Heart left ventricle (tissue), 13 donors: ENCODE measurements at regions not wholly inside any gene's neighbourhood (a gene's known extent, or its start where the extent isn't known, plus 50 kb on each side); places are given as distances from the start of the nearest gene placed in this dataset.

Experiments used
- POLR2A ChIP-seq, 2 donors: fragments of 450-650 bp; IDR thresholded peaks; one replicate each; pipeline ENCODE4 v1.6.1; 2017; ENCODE audit warnings: antibody characterized with exemption in 2 of 2, mild to moderate bottlenecking in 2 of 2, moderate library complexity in 2 of 2
- TF ChIP-seq, protein P1 (sequence below), 12 donors: fragments of 200-600 bp; sonication (generic) in 4 of 12; IDR thresholded peaks; one replicate each; pipeline versions ENCODE4 v1.5.0 to v1.8.0; 2018 to 2022; ENCODE audit warnings: antibody characterized with exemption in 12 of 12, mild to moderate bottlenecking in 5 of 12
- donor health status: ischemic (EF 13 %, LVEDD 7.1; RV severe dilation, severe dysfunction).
- donor health status: DM: no; HTN: yes; CAD: no.
- donor health status: DM: no; HTN: no; CAD: no.
- donor health status: ischemic (EF 25% LVEDD 6.9; RV normal size, moderate dysfunction).
- donor health status: ischemic (EF 25% LVEDD 5.7; RV mildly dilated, moderate dysfunction).
- donor health status: ischemic (EF 35%, LVEDD 5.7; RV mildly dilated, moderate dysfunction).
- donor health status: nonischemic (EF 11% LVEDD 7.7; RV severe dilation, severe dysfunction).
- donor health status: DM: yes; HTN: yes; CAD: no.
- donor health status: PGD.
- donor health status: ischemic (EF 29% LVEDD 5.4; RV normal size, mild dysfunction).
- donor health status: nonischemic (EF 23%, LVEDD 6.1; RV moderate dilation, normal function).

- no peak for TF ChIP-seq POLR2A (IDR thresholded peaks at IDR 0.05)
- TF ChIP-seq, protein P1, sequence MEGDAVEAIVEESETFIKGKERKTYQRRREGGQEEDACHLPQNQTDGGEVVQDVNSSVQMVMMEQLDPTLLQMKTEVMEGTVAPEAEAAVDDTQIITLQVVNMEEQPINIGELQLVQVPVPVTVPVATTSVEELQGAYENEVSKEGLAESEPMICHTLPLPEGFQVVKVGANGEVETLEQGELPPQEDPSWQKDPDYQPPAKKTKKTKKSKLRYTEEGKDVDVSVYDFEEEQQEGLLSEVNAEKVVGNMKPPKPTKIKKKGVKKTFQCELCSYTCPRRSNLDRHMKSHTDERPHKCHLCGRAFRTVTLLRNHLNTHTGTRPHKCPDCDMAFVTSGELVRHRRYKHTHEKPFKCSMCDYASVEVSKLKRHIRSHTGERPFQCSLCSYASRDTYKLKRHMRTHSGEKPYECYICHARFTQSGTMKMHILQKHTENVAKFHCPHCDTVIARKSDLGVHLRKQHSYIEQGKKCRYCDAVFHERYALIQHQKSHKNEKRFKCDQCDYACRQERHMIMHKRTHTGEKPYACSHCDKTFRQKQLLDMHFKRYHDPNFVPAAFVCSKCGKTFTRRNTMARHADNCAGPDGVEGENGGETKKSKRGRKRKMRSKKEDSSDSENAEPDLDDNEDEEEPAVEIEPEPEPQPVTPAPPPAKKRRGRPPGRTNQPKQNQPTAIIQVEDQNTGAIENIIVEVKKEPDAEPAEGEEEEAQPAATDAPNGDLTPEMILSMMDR (IDR thresholded peaks at IDR 0.05) = no peak
Measured at GRCh38 chr2:52861596-52861995, 906.0 kb upstream of the CHAC2 start.
